Nephron (organoid): ENCODE measurements at regions not wholly inside any gene's neighbourhood (a gene's known extent, or its start where the extent isn't known, plus 50 kb on each side); places are given as distances from the start of the nearest gene placed in this dataset.

Source experiments
- H3K27ac Mint-ChIP-seq, 3 experiments: 2 replicates each; pipeline ENCODE4 v1.8.0; 2020; ENCODE audit warnings: mixed read lengths in 3 of 3, mild to moderate bottlenecking in 2 of 3, moderate library complexity in 1 of 3
- H3K27me3 Mint-ChIP-seq: 2 replicates; pipeline ENCODE4 v1.8.0; 2021; ENCODE audit warnings: low read depth, mild to moderate bottlenecking, moderate library complexity, mixed read lengths
- H3K36me3 Mint-ChIP-seq: 2 replicates; pipeline ENCODE4 v1.8.0; 2020; ENCODE audit warnings: low read depth, mixed read lengths
- H3K4me1 Mint-ChIP-seq: 2 replicates; pipeline ENCODE4 v1.8.0; 2020; ENCODE audit warnings: mixed read lengths
- H3K4me3 Mint-ChIP-seq, 3 experiments: 2 replicates each; pipeline ENCODE4 v1.8.0; 2020; ENCODE audit warnings: mild to moderate bottlenecking in 3 of 3, mixed read lengths in 3 of 3, moderate library complexity in 2 of 3
- H3K9me3 Mint-ChIP-seq: 2 replicates; pipeline ENCODE4 v1.8.0; 2020; ENCODE audit warnings: mixed read lengths
- TF ChIP-seq, protein P1 (sequence below), 3 experiments: fragments of 200-600 bp; sonication (generic); IDR thresholded peaks; one replicate each; pipeline ENCODE4 v1.5.0; 2021; ENCODE audit warnings: antibody characterized with exemption in 3 of 3; ENCODE audit not compliant: unreplicated experiment in 3 of 3

DNA sequence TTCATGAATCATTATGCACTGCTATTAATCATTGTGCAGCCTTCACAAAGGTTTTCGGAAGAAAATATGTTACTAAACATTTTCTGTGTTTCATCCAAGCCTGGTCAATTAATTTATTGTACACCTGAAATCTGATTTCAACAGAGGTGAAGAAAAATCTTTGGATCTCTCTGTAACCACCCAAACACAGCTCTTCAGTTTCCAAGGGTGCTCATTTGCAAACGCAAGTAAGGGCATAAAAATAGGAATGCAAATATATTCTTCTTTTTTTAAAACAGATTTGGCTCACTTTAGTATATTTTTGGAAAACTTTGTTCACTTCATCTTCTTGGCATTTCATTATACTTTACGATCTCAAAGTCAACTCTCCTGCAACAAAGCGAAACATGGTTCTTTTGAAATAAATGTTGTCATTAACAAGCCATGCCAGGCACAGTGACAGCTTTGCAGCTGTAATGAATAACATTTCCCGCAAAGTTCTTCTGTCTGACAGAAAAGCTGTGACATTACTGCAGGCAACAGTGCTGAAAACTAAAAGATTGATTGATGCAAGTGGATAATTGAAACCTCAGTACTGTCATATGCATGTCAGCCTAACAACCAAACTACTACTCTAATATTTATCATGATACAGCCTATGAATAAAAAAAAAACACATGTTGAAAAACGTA lies 348.3 kb downstream of the FRK start:
- H3K36me3 Mint-ChIP-seq: no peaks in the 10 kb centered on the region
- peaks cover 6% of the 10 kb centered on the region for H3K4me1 Mint-ChIP-seq
- H3K27me3 Mint-ChIP-seq: no peaks in the 10 kb centered on the region
- H3K27ac Mint-ChIP-seq: no peak overlapping the region
- H3K9me3 Mint-ChIP-seq: no peaks in the 10 kb centered on the region
- TF ChIP-seq, protein P1, sequence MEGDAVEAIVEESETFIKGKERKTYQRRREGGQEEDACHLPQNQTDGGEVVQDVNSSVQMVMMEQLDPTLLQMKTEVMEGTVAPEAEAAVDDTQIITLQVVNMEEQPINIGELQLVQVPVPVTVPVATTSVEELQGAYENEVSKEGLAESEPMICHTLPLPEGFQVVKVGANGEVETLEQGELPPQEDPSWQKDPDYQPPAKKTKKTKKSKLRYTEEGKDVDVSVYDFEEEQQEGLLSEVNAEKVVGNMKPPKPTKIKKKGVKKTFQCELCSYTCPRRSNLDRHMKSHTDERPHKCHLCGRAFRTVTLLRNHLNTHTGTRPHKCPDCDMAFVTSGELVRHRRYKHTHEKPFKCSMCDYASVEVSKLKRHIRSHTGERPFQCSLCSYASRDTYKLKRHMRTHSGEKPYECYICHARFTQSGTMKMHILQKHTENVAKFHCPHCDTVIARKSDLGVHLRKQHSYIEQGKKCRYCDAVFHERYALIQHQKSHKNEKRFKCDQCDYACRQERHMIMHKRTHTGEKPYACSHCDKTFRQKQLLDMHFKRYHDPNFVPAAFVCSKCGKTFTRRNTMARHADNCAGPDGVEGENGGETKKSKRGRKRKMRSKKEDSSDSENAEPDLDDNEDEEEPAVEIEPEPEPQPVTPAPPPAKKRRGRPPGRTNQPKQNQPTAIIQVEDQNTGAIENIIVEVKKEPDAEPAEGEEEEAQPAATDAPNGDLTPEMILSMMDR (IDR thresholded peaks at IDR 0.05; ENCODE audit: unreplicated experiment in 3 of 3): no peak
- H3K4me3 Mint-ChIP-seq: no peak overlapping the region

DNA sequence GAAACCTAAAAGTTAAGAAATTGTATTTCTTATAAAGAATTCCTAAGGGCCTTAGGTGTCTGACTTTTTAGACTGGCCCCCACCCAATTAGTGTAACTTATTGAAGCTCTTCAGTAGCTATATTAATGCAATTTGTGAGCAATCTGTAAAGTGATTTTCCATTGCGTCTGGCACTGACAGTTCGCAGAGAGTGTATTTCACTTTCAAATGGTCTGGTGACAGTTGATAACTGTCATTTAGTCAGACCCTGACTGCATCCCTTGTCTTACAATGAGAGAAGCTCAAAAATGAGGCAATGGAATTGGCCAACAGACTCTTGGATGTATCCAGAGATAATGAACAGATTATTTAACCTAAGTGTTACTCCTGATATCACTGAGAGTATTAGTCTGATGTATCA lies 351.8 kb downstream of the FRK start:
- no peaks in the 10 kb centered on the region for H3K36me3 Mint-ChIP-seq
- no peaks in the 10 kb centered on the region for H3K27me3 Mint-ChIP-seq
- no peaks in the 10 kb centered on the region for H3K9me3 Mint-ChIP-seq
- H3K4me1 Mint-ChIP-seq: peaks cover 6% of the 10 kb centered on the region
- TF ChIP-seq, protein P1 (IDR thresholded peaks at IDR 0.05; ENCODE audit: unreplicated experiment in 3 of 3): no peak
- no peak overlapping the region for H3K4me3 Mint-ChIP-seq
- no peak overlapping the region for H3K27ac Mint-ChIP-seq

DNA sequence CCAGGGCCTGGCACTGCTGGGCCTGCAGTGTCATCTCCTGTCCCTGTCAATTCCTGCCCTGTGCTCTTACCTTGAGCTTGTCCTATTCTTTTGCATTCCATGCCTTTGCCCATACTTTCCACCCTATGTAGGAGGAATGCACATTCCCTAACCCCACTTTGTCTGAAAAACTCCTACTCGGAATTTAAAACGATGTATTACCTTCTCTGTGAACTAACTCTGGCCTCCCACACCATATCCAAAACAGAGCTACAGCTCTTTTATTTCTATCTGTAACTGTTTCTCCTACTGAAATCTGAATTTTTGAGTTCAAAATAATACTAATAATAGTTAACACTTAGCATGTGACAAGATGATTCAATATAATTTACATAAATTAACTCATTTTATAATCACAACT lies 353.7 kb downstream of the FRK start:
- H3K36me3 Mint-ChIP-seq: peaks cover 4% of the 10 kb centered on the region
- TF ChIP-seq, protein P1 (IDR thresholded peaks at IDR 0.05; ENCODE audit: unreplicated experiment in 3 of 3): no peak
- no peak overlapping the region for H3K4me3 Mint-ChIP-seq
- H3K27ac Mint-ChIP-seq: peak overlapping the region in 1 of 3 experiments; percentile 4
- peaks cover 9% of the 10 kb centered on the region for H3K9me3 Mint-ChIP-seq
- H3K27me3 Mint-ChIP-seq: peaks cover 3% of the 10 kb centered on the region
- H3K4me1 Mint-ChIP-seq: no peaks in the 10 kb centered on the region

DNA sequence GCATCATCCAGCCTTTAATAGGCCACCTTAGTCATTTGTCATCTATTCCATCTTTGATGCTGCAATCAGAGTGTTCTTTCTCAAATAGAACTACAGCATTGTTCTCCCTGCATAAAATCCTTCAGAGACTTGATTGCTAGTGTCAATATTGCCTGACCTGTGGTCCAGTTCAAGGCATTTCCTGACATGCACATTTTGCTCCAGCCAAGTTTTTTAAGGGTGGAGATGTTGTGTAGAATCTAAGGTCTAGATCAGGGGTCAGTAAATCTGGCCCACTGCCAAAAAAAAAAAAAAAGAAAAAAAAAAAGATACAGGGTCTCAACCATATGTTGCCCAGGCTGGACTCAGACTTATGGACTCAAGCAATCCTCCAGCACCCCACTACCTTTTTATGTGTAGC lies 354.4 kb downstream of the FRK start:
- no peak overlapping the region for H3K27ac Mint-ChIP-seq
- H3K9me3 Mint-ChIP-seq: peaks cover 12% of the 10 kb centered on the region
- H3K27me3 Mint-ChIP-seq: peaks cover 3% of the 10 kb centered on the region
- H3K4me3 Mint-ChIP-seq: no peak overlapping the region
- no peaks in the 10 kb centered on the region for H3K4me1 Mint-ChIP-seq
- peaks cover 4% of the 10 kb centered on the region for H3K36me3 Mint-ChIP-seq
- TF ChIP-seq, protein P1 (IDR thresholded peaks at IDR 0.05; ENCODE audit: unreplicated experiment in 3 of 3): no peak

DNA sequence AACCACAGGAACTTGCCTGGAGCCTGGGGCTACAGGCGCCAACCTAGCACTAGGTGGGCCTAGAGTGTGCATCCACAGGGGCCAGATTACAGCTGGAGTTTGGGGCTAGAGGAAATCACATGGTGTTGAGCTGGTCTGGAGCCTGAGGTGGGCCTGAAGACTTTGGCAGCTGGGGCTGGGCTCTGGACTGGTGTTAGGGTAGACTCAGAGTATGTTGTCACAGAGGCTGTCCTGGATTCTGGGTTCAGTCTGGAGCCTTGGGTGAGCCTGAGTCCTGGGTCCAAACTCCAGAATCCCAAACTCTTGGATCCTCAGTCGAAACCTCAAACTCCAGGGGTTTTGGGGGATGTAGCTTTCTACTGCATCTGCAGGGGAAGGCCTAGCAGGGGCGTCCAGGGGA lies 356.7 kb downstream of the FRK start:
- H3K27ac Mint-ChIP-seq: no peak overlapping the region

More for the DNA sequence above, 356.7 kb downstream of the FRK start:
- H3K4me3 Mint-ChIP-seq: no peak overlapping the region
- H3K36me3 Mint-ChIP-seq: peaks cover 4% of the 10 kb centered on the region
- no peaks in the 10 kb centered on the region for H3K4me1 Mint-ChIP-seq
- TF ChIP-seq, protein P1 (IDR thresholded peaks at IDR 0.05; ENCODE audit: unreplicated experiment in 3 of 3): no peak
- peaks cover 3% of the 10 kb centered on the region for H3K27me3 Mint-ChIP-seq
- H3K9me3 Mint-ChIP-seq: peaks cover 12% of the 10 kb centered on the region
